Left hindlimb (tissue), 1 donor: ENCODE measurements at regions not wholly inside any gene's neighbourhood (a gene's known extent, or its start where the extent isn't known, plus 50 kb on each side); places are given as distances from the start of the nearest gene placed in this dataset.
"Not testable (repeated sequence)": the region's sequence is repeated elsewhere in the genome, so short reads cannot be mapped to it uniquely, and the experiment has no call there.

Source experiments
- DNase-seq: peaks from one replicate; pipeline ENCODE4 v3.0.0-alpha.2; 2018

- DNase-seq = no peak
These were observed 161.3 kb upstream of the CBLB start for GRCh38 chr3:106029954-106030626.

- no peak for DNase-seq
These were observed 161.8 kb upstream of the CBLB start for GRCh38 chr3:106030627-106030963.

GRCh38 chr3:106032479-106032878 is 163.7 kb upstream of the CBLB start:
- DNase-seq = no peak

- no peak for DNase-seq
These were observed 164.8 kb upstream of the CBLB start for GRCh38 chr3:106033654-106034053.

- DNase-seq = no peak
These were observed 165.5 kb upstream of the CBLB start for GRCh38 chr3:106034313-106034712.

- DNase-seq = no peak
These were observed 166.8 kb upstream of the CBLB start for GRCh38 chr3:106035619-106036018.

- no peak for DNase-seq
These were observed 167.9 kb upstream of the CBLB start for GRCh38 chr3:106036696-106037095.

GRCh38 chr3:106047221-106047620 is 178.4 kb upstream of the CBLB start:
- no peak for DNase-seq

GRCh38 chr3:106048946-106049481 is 180.2 kb upstream of the CBLB start:
- no peak for DNase-seq

- no peak for DNase-seq
These were observed 181.0 kb upstream of the CBLB start for GRCh38 chr3:106049821-106050220.

GRCh38 chr3:106056931-106057330 is 188.1 kb upstream of the CBLB start:
- no peak for DNase-seq

GRCh38 chr3:106058475-106058874 is 189.7 kb upstream of the CBLB start:
- DNase-seq = no peak

- no peak for DNase-seq
These were observed 191.2 kb upstream of the CBLB start for GRCh38 chr3:106059953-106060517.

- DNase-seq = no peak
These were observed 195.1 kb upstream of the CBLB start for GRCh38 chr3:106063909-106064308.

GRCh38 chr3:106065831-106066230 is 197.0 kb upstream of the CBLB start:
- no peak for DNase-seq

- no peak for DNase-seq
These were observed 198.9 kb upstream of the CBLB start for GRCh38 chr3:106067711-106068110.

- DNase-seq = peak; percentile 32
These were observed 199.6 kb upstream of the CBLB start for GRCh38 chr3:106068381-106068780.

GRCh38 chr3:106068795-106069194 is 200.0 kb upstream of the CBLB start:
- no peak for DNase-seq

GRCh38 chr3:106070187-106070586 is 201.4 kb upstream of the CBLB start:
- DNase-seq = no peak

GRCh38 chr3:106071306-106071705 is 202.5 kb upstream of the CBLB start:
- DNase-seq = no peak

GRCh38 chr3:106072596-106072995 is 203.8 kb upstream of the CBLB start:
- DNase-seq = not testable (repeated sequence)

- not testable (repeated sequence) for DNase-seq
These were observed 205.0 kb upstream of the CBLB start for GRCh38 chr3:106073806-106074205.

GRCh38 chr3:106075731-106076130 is 206.9 kb upstream of the CBLB start:
- DNase-seq = not testable (repeated sequence)

- no peak for DNase-seq
These were observed 209.8 kb upstream of the CBLB start for GRCh38 chr3:106078635-106079034.

- no peak for DNase-seq
These were observed 213.8 kb upstream of the CBLB start for GRCh38 chr3:106082616-106083015.
